Sigmoid colon (tissue), 4 donors: ENCODE measurements at regions not wholly inside any gene's neighbourhood (a gene's known extent, or its start where the extent isn't known, plus 50 kb on each side); places are given as distances from the start of the nearest gene placed in this dataset.

Source experiments
- EP300 ChIP-seq, 4 donors: sonication (generic); formaldehyde crosslinking; IDR thresholded peaks; one replicate each; pipeline ENCODE4 v1.6.1; 2017; ENCODE audit warnings: antibody characterized with exemption in 4 of 4
- POLR2A ChIP-seq, 2 donors: fragments of 450-650 bp; IDR thresholded peaks; one replicate each; pipeline ENCODE4 v1.6.1; 2016; ENCODE audit warnings: antibody characterized with exemption in 2 of 2, mild to moderate bottlenecking in 2 of 2, moderate library complexity in 2 of 2
- TF ChIP-seq, protein P1 (sequence below), 4 experiments: fragments of 450-650 bp in 3 of 4; fragments of 200-600 bp in 1 of 4; IDR thresholded peaks; one replicate each; pipeline ENCODE4 v1.5.1; 2016 to 2019; ENCODE audit warnings: antibody characterized with exemption in 4 of 4, mild to moderate bottlenecking in 3 of 4, moderate library complexity in 2 of 4

DNA sequence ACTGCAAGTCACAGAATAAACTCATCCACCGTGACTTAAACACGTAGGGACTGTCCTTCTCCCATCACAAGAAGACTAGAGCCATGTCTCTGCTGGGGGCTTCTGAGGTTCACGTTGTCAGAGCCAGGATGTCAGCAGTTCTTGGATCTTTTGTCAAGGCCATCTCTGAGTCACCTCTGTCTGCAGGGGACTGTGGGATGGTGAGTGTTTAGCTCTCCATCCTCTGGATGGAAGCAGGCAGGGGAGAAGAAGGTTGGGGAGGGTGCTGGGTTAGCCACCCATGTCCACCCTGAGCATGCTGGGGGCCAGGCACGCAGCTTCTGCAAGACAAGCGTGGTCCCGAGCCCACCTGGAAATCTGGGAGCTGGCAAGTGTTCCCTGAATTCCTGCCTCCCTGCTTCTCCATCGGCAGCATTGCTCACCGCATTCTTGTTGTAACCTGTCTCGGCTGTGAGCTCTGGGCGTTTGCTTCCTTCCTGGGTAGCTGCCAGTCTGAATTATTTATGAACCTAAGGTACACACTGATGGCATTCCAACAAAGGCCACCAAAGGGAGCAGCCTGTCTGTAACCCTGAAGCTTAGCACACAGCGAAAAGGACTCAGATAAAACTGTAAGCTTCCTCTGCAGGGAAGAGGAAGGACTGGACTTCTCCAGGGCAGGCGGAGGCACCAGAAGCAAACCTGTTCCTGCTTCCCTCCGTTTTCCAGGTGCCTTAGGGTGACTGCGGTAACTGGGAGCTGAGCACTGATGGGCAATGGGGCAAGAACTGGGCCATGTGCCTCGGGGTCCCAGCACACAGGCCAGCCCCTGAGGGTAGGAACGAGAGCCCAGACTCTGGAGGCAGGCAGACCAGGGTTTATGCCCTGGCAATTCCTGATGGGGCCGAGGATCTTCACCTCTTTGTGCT, 88.6 kb downstream of the RIPK4 start:
- TF ChIP-seq, protein P1, sequence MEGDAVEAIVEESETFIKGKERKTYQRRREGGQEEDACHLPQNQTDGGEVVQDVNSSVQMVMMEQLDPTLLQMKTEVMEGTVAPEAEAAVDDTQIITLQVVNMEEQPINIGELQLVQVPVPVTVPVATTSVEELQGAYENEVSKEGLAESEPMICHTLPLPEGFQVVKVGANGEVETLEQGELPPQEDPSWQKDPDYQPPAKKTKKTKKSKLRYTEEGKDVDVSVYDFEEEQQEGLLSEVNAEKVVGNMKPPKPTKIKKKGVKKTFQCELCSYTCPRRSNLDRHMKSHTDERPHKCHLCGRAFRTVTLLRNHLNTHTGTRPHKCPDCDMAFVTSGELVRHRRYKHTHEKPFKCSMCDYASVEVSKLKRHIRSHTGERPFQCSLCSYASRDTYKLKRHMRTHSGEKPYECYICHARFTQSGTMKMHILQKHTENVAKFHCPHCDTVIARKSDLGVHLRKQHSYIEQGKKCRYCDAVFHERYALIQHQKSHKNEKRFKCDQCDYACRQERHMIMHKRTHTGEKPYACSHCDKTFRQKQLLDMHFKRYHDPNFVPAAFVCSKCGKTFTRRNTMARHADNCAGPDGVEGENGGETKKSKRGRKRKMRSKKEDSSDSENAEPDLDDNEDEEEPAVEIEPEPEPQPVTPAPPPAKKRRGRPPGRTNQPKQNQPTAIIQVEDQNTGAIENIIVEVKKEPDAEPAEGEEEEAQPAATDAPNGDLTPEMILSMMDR (IDR thresholded peaks at IDR 0.05) = no peak
- no peak for TF ChIP-seq EP300 (IDR thresholded peaks at IDR 0.05)
- peak in 1 of 2 donors; percentile 35 for TF ChIP-seq POLR2A (IDR thresholded peaks at IDR 0.05)
